ENCODE measurements at regions not wholly inside any gene's neighbourhood (a gene's known extent, or its start where the extent isn't known, plus 50 kb on each side); places are given as distances from the start of the nearest gene placed in this dataset.

GRCh38 chr21:35838350-35838749 is 222.0 kb downstream of the SETD4 start:
- no peak for DNase-seq (ENCODE audit: low read depth, low spot score)
- in situ Hi-C loops (cut with HindIII; ENCODE audit: low sequenced_read_pairs) = no loop called here
- H3K4me3 ChIP-seq (ENCODE audit: low read depth, low read length) = no peak overlapping the region
- TF ChIP-seq CTCF (IDR thresholded peaks at IDR 0.05; ENCODE audit: low read depth, low read length) = no peak

DNA sequence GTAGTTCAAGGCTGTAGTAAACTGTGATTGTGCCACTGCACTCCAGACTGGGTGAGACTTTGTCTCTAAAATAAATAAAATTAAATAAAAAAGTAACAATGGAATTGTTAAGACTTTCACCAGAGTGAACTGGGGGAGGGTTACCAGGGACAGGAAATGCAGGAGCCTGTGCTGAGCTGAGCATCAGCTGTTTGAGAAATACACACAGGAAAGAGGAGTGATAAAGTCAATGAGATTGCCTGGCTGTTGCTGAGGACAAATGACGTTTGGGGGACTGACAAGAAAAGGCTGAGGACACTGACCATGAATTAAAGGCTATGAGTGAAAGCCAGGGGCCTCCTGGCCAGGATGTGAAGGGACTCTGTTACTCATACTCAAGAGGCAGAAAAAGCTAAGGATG is 226.3 kb downstream of the SETD4 start:
- no peak for DNase-seq (ENCODE audit: low read depth, low spot score)
- no peak overlapping the region for H3K4me3 ChIP-seq (ENCODE audit: low read depth, low read length)
- in situ Hi-C loops (cut with HindIII; ENCODE audit: low sequenced_read_pairs) = no loop called here
- no peak for TF ChIP-seq CTCF (IDR thresholded peaks at IDR 0.05; ENCODE audit: low read depth, low read length)

DNA sequence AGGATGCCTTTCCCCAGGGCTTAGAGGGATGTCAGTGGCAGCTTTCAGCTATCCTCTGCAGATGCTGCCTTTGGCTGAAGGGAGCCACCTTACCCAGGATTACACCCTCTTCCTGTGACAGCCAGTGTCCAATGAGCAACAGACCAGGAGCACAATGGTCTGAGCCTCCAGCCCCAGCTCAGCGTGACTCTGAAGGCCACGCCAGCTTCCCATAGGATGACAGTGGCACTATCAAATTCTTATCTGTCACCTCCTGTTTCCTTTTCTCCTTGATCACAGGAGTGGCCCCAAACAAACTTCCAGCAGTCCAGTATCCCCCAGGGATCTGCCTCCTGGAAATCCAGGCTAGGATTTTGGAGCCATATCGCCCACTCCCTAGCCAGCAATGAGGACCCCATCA is 226.9 kb downstream of the SETD4 start:
- no peak for TF ChIP-seq CTCF (IDR thresholded peaks at IDR 0.05; ENCODE audit: low read depth, low read length)
- DNase-seq (ENCODE audit: low read depth, low spot score) = no peak
- in situ Hi-C loops (cut with HindIII; ENCODE audit: low sequenced_read_pairs) = no loop called here

GRCh38 chr21:35831230-35831629 is 229.1 kb downstream of the SETD4 start:
- no peak for DNase-seq (ENCODE audit: low read depth, low spot score)
- TF ChIP-seq CTCF (IDR thresholded peaks at IDR 0.05; ENCODE audit: low read depth, low read length) = no peak
- no peak overlapping the region for H3K4me3 ChIP-seq (ENCODE audit: low read depth, low read length)
- in situ Hi-C loops (cut with HindIII; ENCODE audit: low sequenced_read_pairs) = no loop called here

More for the DNA sequence above, 226.9 kb downstream of the SETD4 start:
- H3K4me3 ChIP-seq (ENCODE audit: low read depth, low read length) = no peak overlapping the region

GRCh38 chr21:35829067-35829466 is 231.3 kb downstream of the SETD4 start:
- no peak overlapping the region for H3K4me3 ChIP-seq (ENCODE audit: low read depth, low read length)
- no peak for TF ChIP-seq CTCF (IDR thresholded peaks at IDR 0.05; ENCODE audit: low read depth, low read length)
- in situ Hi-C loops (cut with HindIII; ENCODE audit: low sequenced_read_pairs) = no loop called here
- no peak for DNase-seq (ENCODE audit: low read depth, low spot score)

- TF ChIP-seq CTCF (IDR thresholded peaks at IDR 0.05; ENCODE audit: low read depth, low read length) = no peak
- in situ Hi-C loops (cut with HindIII; ENCODE audit: low sequenced_read_pairs) = no loop called here
- DNase-seq (ENCODE audit: low read depth, low spot score) = no peak
- H3K4me3 ChIP-seq (ENCODE audit: low read depth, low read length) = no peak overlapping the region
Observed at GRCh38 chr21:35828161-35828560, 232.2 kb downstream of the SETD4 start.

DNA sequence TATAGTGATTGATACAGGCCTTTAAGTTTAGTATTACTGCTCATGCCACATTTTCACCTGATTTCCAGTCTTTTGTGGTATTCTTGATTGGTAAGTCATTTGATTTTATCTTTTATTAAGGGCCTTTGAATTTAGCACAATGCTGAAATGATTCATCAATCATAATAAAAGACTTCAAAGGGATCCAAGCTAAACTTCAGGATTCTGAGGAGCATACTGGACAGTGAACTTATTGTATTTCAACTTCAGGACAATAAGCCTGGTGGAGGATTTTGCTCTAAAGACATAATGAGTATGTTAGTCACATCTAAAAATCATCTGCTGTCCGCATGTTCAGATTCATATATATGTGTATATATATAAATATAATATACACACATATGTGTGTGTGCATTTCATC is 233.3 kb downstream of the SETD4 start:
- no peak for DNase-seq (ENCODE audit: low read depth, low spot score)
- in situ Hi-C loops (cut with HindIII; ENCODE audit: low sequenced_read_pairs) = no loop called here
- H3K4me3 ChIP-seq (ENCODE audit: low read depth, low read length) = no peak overlapping the region
- TF ChIP-seq CTCF (IDR thresholded peaks at IDR 0.05; ENCODE audit: low read depth, low read length) = no peak
